Heart left ventricle (tissue), 16 donors: ENCODE measurements at regions not wholly inside any gene's neighbourhood (a gene's known extent, or its start where the extent isn't known, plus 50 kb on each side); places are given as distances from the start of the nearest gene placed in this dataset.

Source experiments
- ATAC-seq, 4 donors: fragments of 200-7000 bp; cut with Tn5 transposase; one replicate each; pipeline ENCODE4 v1.9.1; 2020 to 2022; ENCODE audit warnings: moderate library complexity in 4 of 4, mild to moderate bottlenecking in 3 of 4, moderate number of reproducible peaks in 1 of 4
- DNase-seq, 5 donors: peaks; one replicate each; pipeline ENCODE4 v3.0.0-alpha.2; 2020
- H3K27ac ChIP-seq, 12 donors: fragments of 200-600 bp; sonication (generic) in 4 of 12; one replicate each; pipeline versions ENCODE4 v1.5.0 to v1.8.0; 2016 to 2022; ENCODE audit warnings: mild to moderate bottlenecking in 2 of 12
- H3K27me3 ChIP-seq, 9 donors: fragments of 200-600 bp; sonication (generic) in 2 of 9; one replicate each; pipeline versions ENCODE4 v1.5.1 to v1.8.0; 2016 to 2022; ENCODE audit warnings: mild to moderate bottlenecking in 3 of 9
- H3K36me3 ChIP-seq, 9 donors: fragments of 200-600 bp; sonication (generic) in 2 of 9; one replicate each; pipeline versions ENCODE4 v1.5.0 to v1.8.0; 2018 to 2022; ENCODE audit warnings: mild to moderate bottlenecking in 2 of 9
- H3K4me1 ChIP-seq, 12 donors: fragments of 200-600 bp; sonication (generic) in 4 of 12; one replicate each; pipeline versions ENCODE4 v1.5.0 to v1.8.0; 2016 to 2022; ENCODE audit warnings: mild to moderate bottlenecking in 3 of 12
- H3K4me3 ChIP-seq, 12 donors: fragments of 200-600 bp; sonication (generic) in 4 of 12; one replicate each; pipeline versions ENCODE4 v1.5.0 to v1.8.0; 2017 to 2022; ENCODE audit warnings: mild to moderate bottlenecking in 9 of 12, moderate library complexity in 4 of 12
- H3K9me3 ChIP-seq, 12 donors: fragments of 200-600 bp; sonication (generic) in 4 of 12; one replicate each; pipeline versions ENCODE4 v1.5.0 to v1.8.0; 2016 to 2022; ENCODE audit warnings: mild to moderate bottlenecking in 1 of 12
- CTCF ChIP-seq, 12 donors: fragments of 200-600 bp; sonication (generic) in 4 of 12; IDR thresholded peaks; one replicate each; pipeline versions ENCODE4 v1.5.0 to v1.8.0; 2018 to 2022; ENCODE audit warnings: antibody characterized with exemption in 12 of 12, mild to moderate bottlenecking in 5 of 12
- POLR2A ChIP-seq, 2 donors: fragments of 450-650 bp; IDR thresholded peaks; one replicate each; pipeline ENCODE4 v1.6.1; 2017; ENCODE audit warnings: antibody characterized with exemption in 2 of 2, mild to moderate bottlenecking in 2 of 2, moderate library complexity in 2 of 2
- WGBS, 4 donors: extraction: QIAGEN DNeasy Blood & Tissue Kit in 2 of 4; methylation state at CpG; one replicate each; pipeline versions ENCODE4 v1.1.5 to v1.1.7; 2013 to 2018; 5-methylcytosine and 5-hydroxymethylcytosine counted together
- intact Hi-C, 10 donors: fragments of 100-400 bp; cut with DNase I; formaldehyde crosslinking; loops; one replicate each; pipeline versions ENCODE4 v1.11.1 to v1.14.2; 2022
- donor health status: ischemic (EF 13 %, LVEDD 7.1; RV severe dilation, severe dysfunction).
- donor health status: healthy with polysubstance abuse.
- donor health status: DM: no; HTN: yes; CAD: no.
- donor health status: DM: no; HTN: no; CAD: no.
- donor health status: ischemic (EF 25% LVEDD 6.9; RV normal size, moderate dysfunction).
- donor health status: ischemic (EF 25% LVEDD 5.7; RV mildly dilated, moderate dysfunction).
- donor health status: healthy.
- donor health status: DM: yes; HTN: yes; CAD: no.
- donor health status: ischemic (EF 35%, LVEDD 5.7; RV mildly dilated, moderate dysfunction).
- donor health status: nonischemic (EF 11% LVEDD 7.7; RV severe dilation, severe dysfunction).
- donor health status: DM: yes; HTN: yes; CAD: no.
- donor health status: PGD.
- donor health status: ischemic (EF 29% LVEDD 5.4; RV normal size, mild dysfunction).
- donor health status: nonischemic (EF 23%, LVEDD 6.1; RV moderate dilation, normal function).

GRCh38 chr7:155192961-155193640 lies 104.6 kb upstream of the INSIG1 start:
- peak in 1 of 4 donors; percentile 24 for ATAC-seq
- Histone ChIP-seq H3K9me3 (peaks cover 0 to 24% (median 16%) of the 10 kb centered on the region in 12 donors), H3K27ac (no peak overlapping the region), H3K4me1 (peaks cover 0 to 5% (median 2%) of the 10 kb centered on the region in 12 donors), H3K36me3 (no peaks in the 10 kb centered on the region), H3K27me3 (peaks cover 0 to 19% (median 7%) of the 10 kb centered on the region in 9 donors), H3K4me3 (no peak overlapping the region)
- 83 to 91% (median 86%) methylated on average over 6 to 11 of the region's 11 CpGs for WGBS, 4 donors
- intact Hi-C loops = loop anchor here in 8 of 10 donors (5.0 to 10.0 kb wide), 5 partner anchors 64 to 268 kb away; partner anchors contain the start of gene INSIG1 (in 5 of the 8)
- DNase-seq = no peak
- TF ChIP-seq CTCF (IDR thresholded peaks at IDR 0.05) (no peak), POLR2A (IDR thresholded peaks at IDR 0.05) (no peak)

- no peak for DNase-seq
- Histone ChIP-seq H3K9me3 (peaks cover 0 to 24% (median 16%) of the 10 kb centered on the region in 12 donors), H3K27ac (no peak overlapping the region), H3K4me3 (no peak overlapping the region), H3K36me3 (no peaks in the 10 kb centered on the region), H3K27me3 (peaks cover 0 to 19% (median 7%) of the 10 kb centered on the region in 9 donors), H3K4me1 (peaks cover 0 to 5% (median 2%) of the 10 kb centered on the region in 12 donors)
- WGBS, 4 donors = 64 to 78% (median 74%) methylated on average over 3 of the region's 3 CpGs
- ATAC-seq = no peak
- intact Hi-C loops = loop anchor here in 8 of 10 donors (5.0 to 10.0 kb wide), 5 partner anchors 64 to 269 kb away; partner anchors contain the start of gene INSIG1 (in 5 of the 8)
- TF ChIP-seq CTCF (IDR thresholded peaks at IDR 0.05) (no peak), POLR2A (IDR thresholded peaks at IDR 0.05) (no peak)
Observed at GRCh38 chr7:155193716-155194115, 104.0 kb upstream of the INSIG1 start.

DNA sequence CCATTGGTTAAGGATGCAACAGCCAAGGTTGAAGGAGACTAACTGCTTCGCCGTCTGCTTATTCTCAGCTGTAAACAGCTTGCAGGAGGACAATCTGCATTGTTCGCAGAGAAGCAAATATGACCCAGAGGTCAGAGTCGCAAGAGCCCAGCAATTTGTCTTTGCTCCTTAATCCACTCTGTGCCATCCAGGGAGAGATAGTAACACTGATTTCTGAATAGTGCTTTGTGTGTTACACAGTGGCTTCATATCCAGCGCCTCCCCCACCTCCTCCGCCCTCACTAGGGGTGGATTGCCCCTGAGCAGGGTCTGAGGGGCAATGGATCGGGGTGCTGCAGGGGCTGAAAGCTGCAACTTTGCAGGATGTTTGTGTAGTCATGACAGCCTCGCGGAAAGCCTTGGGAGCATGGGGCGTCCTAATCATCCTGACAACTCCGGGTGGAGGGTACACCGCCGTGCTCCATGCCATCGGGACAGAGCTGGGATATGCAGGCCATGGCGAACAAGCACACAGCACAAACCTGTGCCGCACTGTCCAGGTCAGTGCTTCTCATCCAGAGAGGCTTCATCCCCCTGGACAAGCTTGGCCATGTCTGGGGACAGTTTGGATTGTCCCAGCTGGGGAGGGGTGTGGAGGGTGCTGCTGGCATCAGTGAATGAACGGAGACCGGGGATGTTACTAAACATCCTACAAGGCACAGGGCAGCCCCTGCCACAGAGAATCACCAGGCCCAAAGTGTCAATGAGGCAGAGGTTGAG lies 103.1 kb upstream of the INSIG1 start:
- Histone ChIP-seq H3K36me3 (no peaks in the 10 kb centered on the region), H3K4me1 (peaks cover 0 to 5% (median 2%) of the 10 kb centered on the region in 12 donors), H3K27ac (no peak overlapping the region), H3K4me3 (no peak overlapping the region), H3K27me3 (peaks cover 0 to 19% (median 7%) of the 10 kb centered on the region in 9 donors), H3K9me3 (peaks cover 0 to 24% (median 16%) of the 10 kb centered on the region in 12 donors)
- TF ChIP-seq CTCF (IDR thresholded peaks at IDR 0.05) (no peak), POLR2A (IDR thresholded peaks at IDR 0.05) (no peak)
- 73 to 79% (median 78%) methylated on average over 9 to 18 of the region's 18 CpGs for WGBS, 4 donors
- no peak for ATAC-seq
- DNase-seq = no peak
- intact Hi-C loops = loop anchor here in 8 of 10 donors (5.0 to 10.0 kb wide), 5 partner anchors 63 to 270 kb away; partner anchors contain the start of gene INSIG1 (in 5 of the 8)
